NCI-H2196 (cell line): ENCODE measurements at regions not wholly inside any gene's neighbourhood (a gene's known extent, or its start where the extent isn't known, plus 50 kb on each side); places are given as distances from the start of the nearest gene placed in this dataset.
"Not testable (repeated sequence)": the region's sequence is repeated elsewhere in the genome, so short reads cannot be mapped to it uniquely, and the experiment has no call there.

ENCODE experiments used
- DNase-seq: peaks from one replicate; lab custom pipeline; 2025; ENCODE audit not compliant: unreplicated experiment; lab: John Stamatoyannopoulos, UW

DNA sequence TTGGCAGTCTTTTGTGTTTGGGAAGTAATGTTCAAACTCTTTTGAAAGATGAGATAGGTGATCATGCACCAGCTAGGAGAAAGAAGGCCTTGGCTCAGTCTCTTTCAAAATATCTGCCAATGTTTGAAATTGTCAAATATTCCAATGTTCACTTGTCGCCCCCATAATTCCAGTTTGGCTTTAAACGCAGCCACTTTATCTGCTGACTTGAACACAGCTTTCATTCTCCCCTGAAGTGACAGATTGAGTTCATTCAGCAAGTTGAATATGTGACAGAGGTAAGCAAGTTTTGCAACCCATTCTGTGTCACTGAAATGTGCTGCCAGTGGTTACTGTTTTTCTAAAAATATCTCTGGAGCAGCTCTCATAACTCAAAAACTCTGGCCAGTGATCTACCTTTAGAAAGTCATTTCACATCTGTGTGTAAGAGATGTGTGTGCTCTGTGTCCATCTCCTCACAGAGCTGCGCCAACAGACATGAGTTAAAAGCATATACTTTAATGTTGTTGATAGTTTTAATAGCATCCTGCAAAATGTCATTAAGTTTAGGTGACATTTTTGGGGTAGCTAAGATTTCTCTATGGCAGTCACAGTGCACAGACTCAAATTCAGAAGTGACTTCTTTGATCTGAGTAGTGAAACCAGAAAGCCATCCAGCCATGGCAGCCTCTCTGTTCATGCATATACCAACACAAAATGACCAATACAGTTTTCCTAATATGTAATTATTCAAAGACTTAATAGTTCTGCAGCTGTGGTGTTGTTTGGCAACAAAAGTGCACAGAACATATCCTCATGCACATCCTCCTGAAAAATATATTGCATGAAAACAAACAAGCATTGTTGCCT, 614.3 kb upstream of the MIS18BP1 start:
- no peak for DNase-seq

DNA sequence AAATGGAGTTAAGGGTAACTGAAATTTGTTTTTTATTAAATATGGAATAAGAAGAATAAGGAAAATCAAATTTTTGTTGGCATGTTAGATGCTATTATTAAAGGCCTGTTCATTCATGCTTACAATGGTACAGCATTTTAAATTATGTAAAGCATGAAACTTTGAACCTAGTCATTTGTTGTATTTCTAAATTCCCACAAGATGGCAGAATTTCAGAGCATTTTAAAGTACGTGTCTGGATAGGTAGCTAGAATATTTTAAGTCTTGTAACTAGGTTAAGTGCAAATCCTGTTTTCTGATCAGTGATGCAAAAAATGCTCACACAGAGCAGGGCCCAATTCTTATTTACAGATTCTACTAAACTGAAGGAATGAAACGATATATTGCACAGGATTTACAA, 585.6 kb upstream of the MIS18BP1 start:
- DNase-seq, result no peak

DNA sequence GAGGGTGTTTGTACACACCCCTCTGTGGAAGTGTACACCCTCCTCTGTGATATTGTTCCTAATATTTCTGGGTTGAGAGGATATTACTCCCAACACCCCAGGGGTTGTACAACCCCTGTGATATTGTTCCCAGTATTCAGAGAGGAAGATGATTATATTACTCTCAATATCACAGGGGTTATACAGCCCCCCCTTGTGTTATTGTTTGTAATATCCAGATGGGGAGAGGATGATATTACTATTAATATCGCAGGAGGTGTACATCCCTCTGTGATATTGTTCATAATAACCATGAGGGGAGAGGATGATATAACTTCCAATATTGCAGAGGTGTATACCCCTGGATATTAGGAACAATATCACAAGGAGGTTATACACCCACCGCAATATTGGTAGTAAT, 566.1 kb upstream of the MIS18BP1 start:
- DNase-seq, result no peak

DNA sequence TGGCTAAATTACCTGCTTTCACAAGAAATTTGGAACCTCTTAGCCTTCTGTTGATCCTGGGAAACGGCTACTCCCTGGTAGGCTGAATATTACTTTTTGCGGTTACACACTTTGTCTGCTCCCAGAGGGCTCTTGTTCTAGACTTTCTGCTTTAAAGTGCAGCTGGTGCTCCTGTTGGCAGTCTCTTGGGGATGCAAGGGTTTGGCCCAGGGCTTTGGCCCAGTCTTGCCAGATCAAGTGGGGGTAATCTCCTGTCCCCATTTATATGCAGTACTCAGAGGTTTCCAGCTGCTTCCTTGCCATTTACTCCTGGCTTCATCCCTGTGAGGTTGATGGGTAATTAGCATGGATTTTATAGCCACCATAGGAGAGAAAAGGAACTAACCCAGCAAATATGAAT, 558.2 kb upstream of the MIS18BP1 start:
- no peak for DNase-seq

DNA sequence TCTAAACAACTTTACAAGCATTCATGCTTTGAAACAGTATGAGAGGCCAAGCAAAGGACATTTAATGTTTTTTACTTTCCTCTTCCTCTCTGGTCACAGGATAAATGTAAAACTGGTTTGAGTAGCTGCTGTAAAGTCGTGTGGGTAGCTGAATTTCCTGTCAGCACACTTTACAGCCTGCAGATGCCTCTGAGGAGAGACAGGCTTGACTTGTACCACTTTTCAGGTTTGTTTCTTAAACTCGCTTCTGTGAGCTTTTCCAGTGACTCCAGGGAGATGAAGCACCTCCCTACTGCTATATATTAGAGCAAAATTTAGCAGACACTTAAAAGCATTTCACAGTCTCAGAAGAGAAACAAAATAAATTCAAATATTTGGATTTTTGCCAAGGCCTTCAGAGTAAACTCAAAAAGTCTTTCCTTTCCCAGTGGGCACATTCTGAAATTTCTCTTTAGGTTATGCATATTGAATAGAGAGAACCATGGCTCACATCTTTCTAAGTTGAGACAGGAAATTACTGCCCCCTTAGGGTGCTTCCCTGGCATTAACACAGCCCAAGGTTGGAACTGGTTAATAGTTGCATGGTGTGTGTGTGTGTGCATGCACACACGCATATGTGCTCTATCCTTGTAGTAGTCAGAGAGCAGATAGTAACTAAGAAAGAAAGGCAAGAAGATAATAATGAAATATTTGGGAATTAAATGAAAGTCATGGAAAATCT, 557.3 kb upstream of the MIS18BP1 start:
- no peak for DNase-seq

DNA sequence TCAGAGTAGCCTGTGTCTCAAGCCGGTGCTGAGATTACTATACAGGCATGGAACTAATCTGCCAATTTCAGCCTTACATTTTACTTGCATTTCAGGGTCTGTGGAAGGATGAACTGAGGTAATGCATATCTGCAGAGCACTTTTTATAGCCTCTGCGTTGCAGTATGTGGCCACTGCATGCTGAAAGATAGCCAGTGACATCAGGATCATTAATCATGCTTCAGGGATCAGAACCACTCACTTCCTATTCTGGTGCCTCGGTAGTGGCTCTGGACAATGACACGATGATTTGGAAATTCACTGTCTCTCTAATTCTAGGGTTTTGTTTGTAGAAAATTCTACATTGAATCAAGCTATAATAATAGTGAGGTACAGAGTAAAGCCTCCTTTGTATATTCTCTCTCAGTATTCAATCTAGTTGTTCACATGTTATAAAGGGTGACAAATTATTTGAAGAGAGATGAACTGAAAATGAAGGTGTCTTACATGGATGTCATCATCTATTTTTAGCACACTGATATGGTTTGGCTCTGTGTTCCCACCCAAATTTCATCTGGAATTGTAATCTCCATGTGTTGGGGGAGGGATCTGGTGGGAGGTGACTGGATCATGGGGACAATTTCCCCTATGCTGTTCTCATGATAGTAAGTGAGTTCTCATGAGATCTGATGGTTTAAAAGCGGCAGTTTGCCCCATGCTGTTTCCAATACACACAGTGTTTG, 554.3 kb upstream of the MIS18BP1 start:
- DNase-seq, result no peak

DNA sequence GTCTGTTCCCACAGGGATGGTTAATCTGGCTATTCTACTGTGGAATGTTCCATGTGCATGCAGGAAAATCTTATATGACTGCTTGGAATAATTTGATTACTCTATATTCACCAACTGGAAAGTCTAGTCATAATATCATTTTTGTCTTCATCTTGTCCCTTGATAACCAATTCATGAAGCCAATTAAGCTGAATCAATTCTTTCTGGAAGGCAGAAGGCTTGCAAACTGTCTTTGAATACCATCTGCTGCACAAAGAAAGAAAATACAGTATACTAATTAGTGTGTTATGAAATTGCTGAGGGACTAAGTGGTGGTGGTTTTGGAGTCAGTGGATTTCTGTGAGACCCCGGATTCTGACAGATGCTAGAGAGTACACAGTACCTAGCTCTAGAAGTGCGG, 546.5 kb upstream of the MIS18BP1 start:
- DNase-seq, result no peak

DNA sequence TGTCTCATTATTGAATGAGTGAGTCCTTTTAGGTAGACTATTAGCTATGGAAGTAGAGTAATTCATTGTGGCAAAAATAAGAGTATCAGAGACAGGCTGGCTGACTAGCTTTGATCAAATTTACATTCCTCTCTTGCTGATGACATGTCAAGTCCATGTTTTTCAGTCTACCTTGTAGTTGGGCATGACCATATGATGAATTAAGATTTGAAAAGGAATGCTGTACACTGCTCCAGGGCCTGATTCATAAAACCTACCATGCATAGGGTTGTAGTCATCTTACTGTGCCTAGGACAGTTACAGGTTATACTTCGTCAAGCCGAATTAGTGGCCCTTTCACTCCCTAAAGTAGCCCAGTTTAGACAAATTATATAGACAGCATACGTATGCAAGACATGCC, 545.7 kb upstream of the MIS18BP1 start:
- DNase-seq, result no peak

DNA sequence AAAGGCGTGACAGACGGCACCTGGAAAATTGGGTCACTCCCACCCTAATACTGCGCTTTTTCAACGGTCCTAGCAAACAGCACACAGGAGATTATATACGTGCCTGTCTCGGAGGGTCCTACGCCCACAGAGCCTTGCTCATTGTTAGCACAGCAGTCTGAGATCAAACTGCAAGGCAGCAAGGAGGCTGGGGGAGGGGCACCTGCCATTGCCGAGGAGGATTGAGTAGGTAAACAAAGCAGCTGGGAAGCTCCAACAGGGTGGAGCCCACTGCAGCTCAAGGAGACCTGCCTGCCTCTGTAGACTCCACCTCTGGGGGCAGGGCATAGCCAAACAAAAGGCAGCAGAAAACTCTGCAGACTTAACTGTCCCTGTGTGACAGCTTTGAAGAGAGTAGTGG, 543.0 kb upstream of the MIS18BP1 start:
- DNase-seq, result not testable (repeated sequence)

DNA sequence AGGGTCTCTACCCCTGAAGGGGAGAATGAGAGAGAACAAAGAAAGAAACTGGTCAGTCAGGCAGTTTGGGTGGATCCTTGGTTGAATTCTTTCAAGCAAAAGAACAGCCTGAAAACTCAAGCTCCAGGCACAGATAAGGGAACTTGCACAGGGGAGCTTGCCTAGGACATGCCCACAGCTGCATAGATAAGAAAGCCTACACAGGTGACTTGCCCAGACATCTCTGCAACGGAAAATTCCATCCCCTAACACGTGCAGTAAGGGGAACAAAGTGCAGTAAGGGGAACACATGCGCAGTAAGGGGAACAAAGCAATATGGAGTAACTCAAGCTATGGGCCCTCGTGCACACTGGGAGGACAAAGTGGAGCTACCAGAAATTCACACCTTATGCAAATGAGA, 540.1 kb upstream of the MIS18BP1 start:
- DNase-seq, result no peak

DNA sequence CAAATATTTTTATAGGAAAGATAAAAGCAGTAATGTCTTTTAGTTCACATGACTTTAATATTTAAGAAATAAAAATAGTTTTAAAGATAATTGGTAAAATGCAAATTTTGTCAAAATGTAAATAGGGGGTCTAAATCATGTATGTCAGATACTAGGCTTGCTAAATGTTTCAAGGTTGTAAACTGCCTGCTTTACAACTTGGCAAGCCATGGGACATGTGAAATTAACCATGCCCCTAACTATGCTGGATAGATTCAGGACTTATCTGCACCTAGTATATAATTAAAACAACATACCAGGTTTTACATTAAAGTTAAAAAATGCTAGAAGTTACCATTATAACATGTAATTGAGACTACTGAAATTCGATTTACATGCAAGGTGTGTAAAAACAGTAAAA, 537.3 kb upstream of the MIS18BP1 start:
- no peak for DNase-seq

DNA sequence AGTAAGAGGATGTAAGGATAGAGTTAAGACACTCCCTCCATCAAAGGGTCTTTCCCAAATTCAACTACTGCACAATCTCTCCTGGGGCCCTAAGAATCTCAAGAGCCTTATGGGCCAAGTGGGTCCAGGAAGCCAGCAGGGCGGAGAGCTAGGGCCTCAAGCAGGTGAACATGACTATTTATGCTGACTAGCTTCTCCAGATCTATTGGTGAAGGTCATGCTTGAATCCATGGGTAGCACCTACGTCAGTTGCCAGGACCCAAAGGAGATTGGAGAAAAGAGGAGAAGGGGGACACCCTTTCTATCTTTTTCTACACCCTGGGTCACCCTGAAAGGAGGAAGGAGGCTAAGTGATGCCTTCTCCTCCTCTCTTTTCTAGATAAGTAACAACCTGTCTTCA, 534.2 kb upstream of the MIS18BP1 start:
- no peak for DNase-seq

DNA sequence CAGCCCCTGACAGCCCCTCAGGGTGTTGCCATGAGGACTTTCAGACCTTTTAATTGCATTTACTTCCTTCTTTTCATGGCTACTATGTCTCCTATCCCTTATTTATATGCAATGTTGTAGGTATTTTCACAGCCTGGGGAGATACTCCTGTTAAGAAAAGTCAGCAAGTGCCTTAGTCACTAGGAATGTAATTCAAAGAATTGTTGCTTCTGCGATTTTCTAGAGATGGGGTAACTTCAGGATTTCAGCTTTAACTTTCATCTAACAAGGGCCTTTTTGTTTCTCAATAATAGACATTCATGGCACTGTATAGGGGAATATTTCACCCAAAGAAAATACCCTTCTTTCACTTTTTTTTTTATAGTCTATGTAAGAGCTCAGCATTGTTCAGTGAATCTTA, 533.3 kb upstream of the MIS18BP1 start:
- no peak for DNase-seq

DNA sequence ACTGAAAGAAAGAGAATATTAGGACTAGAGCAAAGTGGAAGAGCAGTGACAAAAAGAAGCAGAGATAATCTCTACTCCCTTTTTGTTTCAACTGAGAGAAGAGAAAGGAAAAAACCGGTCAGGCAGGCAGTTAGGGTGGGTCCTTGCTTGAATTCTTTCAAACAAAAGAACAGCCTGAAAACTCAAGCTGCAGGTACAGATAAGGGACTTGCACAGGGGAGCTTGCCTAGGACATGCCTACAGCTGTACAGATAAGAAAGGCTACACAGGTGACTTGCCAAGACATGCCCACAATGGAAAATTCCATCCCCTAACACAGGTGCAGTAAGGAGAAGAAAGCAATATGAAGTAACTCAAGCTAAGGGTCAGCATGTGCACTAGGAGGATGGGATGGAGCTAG, 532.2 kb upstream of the MIS18BP1 start:
- DNase-seq, result no peak

DNA sequence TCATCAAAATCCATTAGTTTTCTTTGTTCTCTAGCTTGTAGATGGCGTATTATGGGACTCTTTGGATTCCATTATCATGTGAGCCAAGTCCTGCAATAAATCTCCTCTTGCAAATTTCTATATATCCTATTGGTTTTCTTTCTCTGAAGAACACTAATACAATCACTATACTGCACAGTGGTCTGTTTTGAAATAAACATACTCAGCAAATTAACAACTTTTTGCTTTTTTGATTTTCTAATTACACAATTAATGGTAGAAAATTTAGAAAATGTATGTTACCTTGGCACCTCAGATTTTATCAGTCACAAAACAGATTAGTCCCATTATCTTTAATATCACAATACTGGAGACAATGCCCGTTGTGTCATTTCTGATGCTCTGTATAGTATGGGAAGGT, 513.2 kb upstream of the MIS18BP1 start:
- DNase-seq, result no peak

DNA sequence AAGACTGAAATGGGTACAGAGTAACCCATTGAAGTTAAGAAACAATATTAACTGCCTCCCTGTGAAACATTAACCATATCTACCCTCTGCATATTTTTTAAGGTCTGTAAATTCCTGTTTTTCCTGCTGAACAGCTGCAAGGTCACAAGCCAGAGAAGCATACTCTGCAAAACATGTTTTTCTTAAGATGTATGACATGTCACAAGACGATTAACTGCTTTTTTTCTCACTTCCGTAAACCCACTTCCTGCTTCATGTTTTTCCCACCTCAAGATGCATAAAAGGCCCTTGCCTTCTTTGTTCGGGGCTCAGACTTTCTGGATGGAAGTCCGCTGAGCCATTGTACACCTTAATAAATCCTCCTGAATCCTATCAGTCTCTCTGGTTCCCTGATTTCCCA, 504.7 kb upstream of the MIS18BP1 start:
- no peak for DNase-seq

DNA sequence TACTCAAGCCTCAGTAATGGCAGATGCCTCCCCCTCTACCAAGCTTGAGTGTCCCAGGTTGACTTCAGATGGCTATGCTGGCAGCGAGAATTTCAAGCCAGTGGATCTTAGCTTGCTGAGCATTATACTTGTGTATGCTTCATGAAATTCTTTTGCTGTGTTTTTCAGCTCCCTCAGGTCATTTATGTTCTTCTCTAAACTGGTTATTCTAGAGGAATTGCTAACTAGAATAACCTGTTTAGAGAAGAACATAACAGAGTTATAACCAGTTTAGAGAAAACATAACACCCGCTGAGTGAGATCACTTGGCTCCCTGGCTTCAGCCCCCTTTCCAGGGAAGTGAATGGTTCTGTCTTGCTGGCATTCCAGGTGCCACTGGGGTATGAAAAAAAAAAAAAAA, 503.4 kb upstream of the MIS18BP1 start:
- DNase-seq, result not testable (repeated sequence)

DNA sequence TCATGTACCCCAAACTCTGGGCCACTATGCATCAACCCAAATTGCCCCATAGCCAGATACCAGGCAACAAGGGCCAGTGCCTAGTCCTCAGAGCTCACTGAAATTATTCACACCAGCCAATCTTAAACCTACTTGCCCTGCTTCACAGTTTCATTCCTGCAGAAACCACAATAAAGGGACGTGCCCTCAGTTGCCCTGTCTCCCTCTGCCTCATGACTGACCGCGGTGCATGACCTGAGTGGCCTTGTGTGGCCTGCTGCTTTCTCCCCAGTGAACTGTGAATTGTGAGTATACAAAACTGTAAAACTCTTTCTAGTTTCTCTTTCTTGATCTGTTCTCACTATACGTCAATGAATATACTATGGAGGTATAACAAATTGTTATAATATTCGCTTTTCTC, 490.9 kb upstream of the MIS18BP1 start:
- DNase-seq, result no peak

DNA sequence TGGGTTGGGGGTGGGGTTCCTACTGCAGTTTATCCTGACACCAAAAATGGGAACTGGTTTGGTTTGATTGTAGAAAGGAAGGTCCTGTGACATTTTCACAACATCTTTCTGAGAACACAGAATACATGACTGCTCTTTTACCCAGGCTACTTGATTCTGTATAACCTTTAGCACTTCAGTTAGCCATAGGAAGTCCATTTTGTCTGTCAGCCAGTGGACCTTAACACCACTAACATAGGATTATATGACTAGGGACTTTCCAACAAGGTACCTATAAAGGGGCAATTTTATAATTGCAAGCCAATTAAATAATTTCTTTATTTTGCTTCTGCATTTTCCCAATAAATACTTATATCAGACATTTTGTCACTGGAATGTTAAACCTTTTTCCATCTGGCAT, 489.2 kb upstream of the MIS18BP1 start:
- no peak for DNase-seq

DNA sequence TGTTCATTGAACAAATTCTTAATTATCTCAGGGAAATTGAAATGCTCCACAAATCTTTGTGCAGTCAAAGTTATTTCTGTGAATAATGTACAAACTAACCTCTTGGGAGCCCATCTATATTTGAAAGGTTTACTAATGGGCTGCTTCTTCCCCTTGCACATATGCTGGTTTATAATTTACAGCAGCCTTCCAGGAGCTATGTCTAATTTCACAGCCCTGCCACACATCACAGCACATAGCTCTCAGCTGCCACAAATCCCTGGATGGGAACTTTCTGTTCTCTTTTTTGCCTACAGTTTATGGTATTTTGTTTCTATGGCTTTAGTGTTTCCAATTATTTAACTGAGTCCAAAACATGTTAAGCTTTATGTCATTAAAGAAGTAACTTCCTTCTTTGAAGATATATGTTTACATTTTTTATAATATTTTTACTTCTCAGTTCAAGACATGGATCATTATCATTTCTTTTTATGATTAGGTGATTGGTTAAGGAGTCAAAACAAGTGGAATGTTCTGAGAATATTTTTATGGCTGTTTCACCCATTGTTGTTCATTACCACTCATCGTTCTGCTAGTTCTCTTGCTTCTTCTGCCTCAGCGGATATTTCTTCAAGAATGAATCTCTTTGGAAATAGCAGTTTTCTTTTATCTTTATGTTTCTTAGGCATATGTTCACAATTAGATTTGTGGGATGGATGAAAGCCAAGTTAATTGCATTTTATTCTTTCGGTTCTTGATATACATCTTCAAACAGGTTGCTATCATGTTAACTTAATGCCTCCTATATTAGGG, 475.6 kb upstream of the MIS18BP1 start:
- DNase-seq, result no peak

DNA sequence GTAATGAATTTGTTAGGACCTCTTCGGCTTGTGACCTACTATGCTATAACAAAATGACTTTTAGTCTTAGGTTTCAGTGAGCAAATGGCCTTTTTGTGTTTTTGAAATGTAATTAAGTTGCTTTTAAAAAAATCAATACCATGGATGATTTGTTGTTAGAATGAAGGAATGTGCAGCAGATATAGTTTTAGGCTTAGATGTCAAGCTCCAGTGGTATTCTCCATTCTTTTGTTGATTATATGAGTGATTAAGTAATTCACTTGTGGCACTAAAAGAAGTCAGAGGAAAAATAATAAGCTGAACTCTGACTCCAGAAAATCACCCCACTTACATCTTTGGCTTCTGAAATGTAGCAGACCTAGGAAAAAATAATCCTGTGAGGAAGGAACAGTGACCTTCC, 474.1 kb upstream of the MIS18BP1 start:
- no peak for DNase-seq
